IPS-18c (cell line): ENCODE measurements at regions not wholly inside any gene's neighbourhood (a gene's known extent, or its start where the extent isn't known, plus 50 kb on each side); places are given as distances from the start of the nearest gene placed in this dataset.
"Not testable (repeated sequence)": the region's sequence is repeated elsewhere in the genome, so short reads cannot be mapped to it uniquely, and the experiment has no call there.

ENCODE experiments used
- H3K4me3 ChIP-seq: 2 replicates; pipeline ENCODE4 v1.7.0; 2013; ENCODE audit warnings: low read depth, mild to moderate bottlenecking, low read length, moderate library complexity; ENCODE audit not compliant: insufficient read depth
- H3K9me3 ChIP-seq: one replicate; pipeline ENCODE4 v1.6.1; 2013; ENCODE audit warnings: mild to moderate bottlenecking, low read length, moderate library complexity; ENCODE audit not compliant: control insufficient read depth, insufficient read depth

- Histone ChIP-seq H3K4me3 (no peak overlapping the region), H3K9me3 (no peaks in the 10 kb centered on the region)
These were observed 185.7 kb upstream of the MARCKS start for GRCh38 chr6:113671421-113671820.

GRCh38 chr6:113672491-113673149 lies 184.5 kb upstream of the MARCKS start:
- Histone ChIP-seq H3K4me3 (no peak overlapping the region), H3K9me3 (no peaks in the 10 kb centered on the region)

GRCh38 chr6:113674075-113674474 lies 183.1 kb upstream of the MARCKS start:
- H3K4me3 ChIP-seq = no peak overlapping the region
- no peaks in the 10 kb centered on the region for H3K9me3 ChIP-seq

GRCh38 chr6:113676057-113676456 lies 181.1 kb upstream of the MARCKS start:
- Histone ChIP-seq H3K4me3 (no peak overlapping the region), H3K9me3 (no peaks in the 10 kb centered on the region)

GRCh38 chr6:113676968-113677367 lies 180.2 kb upstream of the MARCKS start:
- H3K4me3 ChIP-seq = no peak overlapping the region
- no peaks in the 10 kb centered on the region for H3K9me3 ChIP-seq

GRCh38 chr6:113679051-113679450 lies 178.1 kb upstream of the MARCKS start:
- no peaks in the 10 kb centered on the region for H3K9me3 ChIP-seq
- no peak overlapping the region for H3K4me3 ChIP-seq

GRCh38 chr6:113680301-113680700 lies 176.8 kb upstream of the MARCKS start:
- Histone ChIP-seq H3K9me3 (no peaks in the 10 kb centered on the region), H3K4me3 (no peak overlapping the region)

GRCh38 chr6:113683968-113684367 lies 173.2 kb upstream of the MARCKS start:
- Histone ChIP-seq H3K4me3 (no peak overlapping the region), H3K9me3 (no peaks in the 10 kb centered on the region)

- no peak overlapping the region for H3K4me3 ChIP-seq
- no peaks in the 10 kb centered on the region for H3K9me3 ChIP-seq
These were observed 172.7 kb upstream of the MARCKS start for GRCh38 chr6:113684382-113684901.

- no peaks in the 10 kb centered on the region for H3K9me3 ChIP-seq
- H3K4me3 ChIP-seq = no peak overlapping the region
These were observed 171.1 kb upstream of the MARCKS start for GRCh38 chr6:113686049-113686448.

GRCh38 chr6:113689620-113690019 lies 167.5 kb upstream of the MARCKS start:
- not testable (repeated sequence) for H3K4me3 ChIP-seq

GRCh38 chr6:113690281-113691259 lies 166.6 kb upstream of the MARCKS start:
- no peaks in the 10 kb centered on the region for H3K9me3 ChIP-seq

More at GRCh38 chr6:113689620-113690019, 167.5 kb upstream of the MARCKS start:
- H3K9me3 ChIP-seq = not testable (repeated sequence)

GRCh38 chr6:113691260-113691656 lies 165.9 kb upstream of the MARCKS start:
- H3K9me3 ChIP-seq = no peaks in the 10 kb centered on the region
- no peak overlapping the region for H3K4me3 ChIP-seq

More at GRCh38 chr6:113690281-113691259, 166.6 kb upstream of the MARCKS start:
- H3K4me3 ChIP-seq = no peak overlapping the region

GRCh38 chr6:113693851-113694250 lies 163.3 kb upstream of the MARCKS start:
- Histone ChIP-seq H3K4me3 (no peak overlapping the region), H3K9me3 (no peaks in the 10 kb centered on the region)

- no peak overlapping the region for H3K4me3 ChIP-seq
- no peaks in the 10 kb centered on the region for H3K9me3 ChIP-seq
These were observed 162.7 kb upstream of the MARCKS start for GRCh38 chr6:113694278-113695077.

GRCh38 chr6:113695516-113695915 lies 161.6 kb upstream of the MARCKS start:
- Histone ChIP-seq H3K4me3 (no peak overlapping the region), H3K9me3 (no peaks in the 10 kb centered on the region)

- no peaks in the 10 kb centered on the region for H3K9me3 ChIP-seq
These were observed 160.2 kb upstream of the MARCKS start for GRCh38 chr6:113696960-113697359.

More at GRCh38 chr6:113696960-113697359, 160.2 kb upstream of the MARCKS start:
- no peak overlapping the region for H3K4me3 ChIP-seq
